ENCODE measurements at regions not wholly inside any gene's neighbourhood (a gene's known extent, or its start where the extent isn't known, plus 50 kb on each side); places are given as distances from the start of the nearest gene placed in this dataset.
"Not testable (repeated sequence)": the region's sequence is repeated elsewhere in the genome, so short reads cannot be mapped to it uniquely, and the experiment has no call there.

DNA sequence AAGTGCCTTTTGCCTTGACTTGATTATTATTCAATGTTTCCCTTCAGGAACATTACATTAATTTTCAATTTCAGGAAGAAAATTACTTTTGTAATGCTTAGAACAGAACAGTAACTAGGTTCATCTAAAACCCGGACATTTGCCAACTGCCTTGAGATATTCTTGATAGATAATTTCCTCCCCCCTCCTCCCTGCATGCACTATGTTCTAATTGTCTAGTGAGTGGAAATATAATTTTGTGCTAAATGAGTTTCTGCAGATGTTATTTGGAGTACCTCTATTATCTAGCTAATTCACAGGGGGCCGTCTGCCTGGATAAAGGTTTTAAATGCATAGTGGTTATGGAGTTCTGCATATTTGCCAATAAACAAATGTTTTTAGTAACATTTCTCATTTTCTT lies 200.3 kb upstream of the SLC39A10 start:
- in situ Hi-C loops (cut with HindIII; ENCODE audit: low pct_unique_long_range_greater_than_20kb, low sequenced_read_pairs): no loop called here
- no peak for DNase-seq (ENCODE audit: low read depth, low spot score)

GRCh38 chr2:195451160-195451559 lies 205.9 kb upstream of the SLC39A10 start:
- in situ Hi-C loops (cut with HindIII; ENCODE audit: low pct_unique_long_range_greater_than_20kb, low sequenced_read_pairs): no loop called here
- DNase-seq (ENCODE audit: low read depth, low spot score): no peak

GRCh38 chr2:195450552-195451113 lies 206.4 kb upstream of the SLC39A10 start:
- DNase-seq (ENCODE audit: low read depth, low spot score): no peak
- in situ Hi-C loops (cut with HindIII; ENCODE audit: low pct_unique_long_range_greater_than_20kb, low sequenced_read_pairs): no loop called here

- in situ Hi-C loops (cut with HindIII; ENCODE audit: low pct_unique_long_range_greater_than_20kb, low sequenced_read_pairs): no loop called here
- DNase-seq (ENCODE audit: low read depth, low spot score): peak; percentile 0
Measured at GRCh38 chr2:195447323-195447975, 209.6 kb upstream of the SLC39A10 start.

DNA sequence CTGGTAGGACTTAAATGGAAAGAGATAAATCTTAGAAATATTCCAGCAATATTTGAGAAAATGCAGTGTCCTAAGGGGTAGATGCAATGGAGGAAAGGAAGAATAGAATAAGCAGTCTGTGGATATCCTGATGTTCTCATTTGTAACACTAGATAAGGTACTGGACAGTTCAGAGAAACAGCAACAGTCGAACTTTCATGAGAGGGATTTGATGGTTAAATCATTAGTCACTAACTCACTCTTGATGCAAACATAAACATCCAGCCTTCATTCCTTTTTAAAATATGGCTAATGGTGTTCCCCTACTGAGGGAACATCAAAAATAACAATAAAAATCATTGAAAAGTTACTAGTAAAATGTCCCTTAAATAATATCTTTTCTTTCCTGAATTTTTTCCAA lies 211.4 kb upstream of the SLC39A10 start:
- in situ Hi-C loops (cut with HindIII; ENCODE audit: low pct_unique_long_range_greater_than_20kb, low sequenced_read_pairs): no loop called here
- no peak for DNase-seq (ENCODE audit: low read depth, low spot score)

- DNase-seq (ENCODE audit: low read depth, low spot score): no peak
- in situ Hi-C loops (cut with HindIII; ENCODE audit: low pct_unique_long_range_greater_than_20kb, low sequenced_read_pairs): no loop called here
Measured at GRCh38 chr2:195443926-195444325, 213.1 kb upstream of the SLC39A10 start.

- in situ Hi-C loops (cut with HindIII; ENCODE audit: low pct_unique_long_range_greater_than_20kb, low sequenced_read_pairs): no loop called here
- DNase-seq (ENCODE audit: low read depth, low spot score): no peak
Measured at GRCh38 chr2:195442458-195443175, 214.4 kb upstream of the SLC39A10 start.

DNA sequence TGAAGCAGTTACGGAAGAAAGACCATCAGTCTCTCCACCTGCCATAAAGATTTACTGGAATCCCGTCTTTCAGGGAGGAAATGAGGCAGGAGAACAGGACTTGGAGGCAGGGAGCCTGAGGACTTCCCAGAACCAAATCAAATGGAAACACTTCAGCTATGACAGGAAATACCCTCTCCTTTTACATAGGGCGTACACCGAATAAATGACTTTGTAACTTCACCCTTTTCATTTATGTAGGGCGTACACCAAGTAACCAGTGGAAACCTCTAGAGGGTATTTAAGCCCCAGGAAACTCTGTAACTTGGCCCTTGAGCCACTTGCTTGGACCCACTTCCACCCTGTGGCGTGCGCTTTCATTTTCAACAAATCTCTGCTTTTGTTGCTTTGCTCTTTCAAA lies 218.3 kb upstream of the SLC39A10 start:
- in situ Hi-C loops (cut with HindIII; ENCODE audit: low pct_unique_long_range_greater_than_20kb, low sequenced_read_pairs): no loop called here
- no peak for DNase-seq (ENCODE audit: low read depth, low spot score)

DNA sequence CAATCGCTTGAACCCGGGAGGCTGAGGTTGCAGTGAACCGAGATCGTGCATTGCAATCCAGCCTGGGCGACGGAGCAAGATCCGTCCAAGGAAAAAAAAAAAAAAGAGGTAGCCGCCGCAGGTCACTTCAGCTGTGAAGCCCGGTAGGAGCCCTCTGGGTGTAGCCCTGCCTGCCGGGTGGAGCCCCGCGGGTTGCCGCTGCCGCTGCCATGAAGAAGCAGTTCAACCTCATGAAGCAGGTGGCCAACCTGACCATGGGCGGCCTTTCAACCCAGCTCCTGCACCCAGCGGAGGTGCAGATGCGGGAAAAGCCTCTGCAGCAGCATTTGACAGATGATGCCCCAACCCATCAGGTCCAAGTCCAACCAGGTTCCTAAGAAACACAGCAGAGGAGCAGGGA lies 219.5 kb upstream of the SLC39A10 start:
- in situ Hi-C loops (cut with HindIII; ENCODE audit: low pct_unique_long_range_greater_than_20kb, low sequenced_read_pairs): no loop called here
- no peak for DNase-seq (ENCODE audit: low read depth, low spot score)

DNA sequence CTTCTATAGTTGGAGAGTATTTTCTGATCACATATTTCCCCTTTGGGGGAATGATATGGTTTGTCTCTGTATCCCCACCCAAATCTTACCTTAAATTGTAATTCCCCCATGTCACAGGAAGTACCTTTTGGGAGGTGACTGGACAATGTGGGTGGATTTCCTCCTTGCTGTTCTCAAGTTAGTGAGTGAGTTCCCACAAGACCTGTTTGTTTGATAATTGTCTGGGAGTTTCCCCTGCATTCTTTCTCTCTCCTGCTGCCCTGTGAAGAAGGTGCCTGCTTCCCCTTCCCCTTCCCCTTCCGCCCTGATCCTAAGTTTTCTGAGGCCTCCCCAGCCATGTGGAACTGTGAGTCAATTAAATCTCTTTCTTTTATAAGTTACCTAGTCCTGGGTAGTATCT lies 222.7 kb upstream of the SLC39A10 start:
- in situ Hi-C loops (cut with HindIII; ENCODE audit: low pct_unique_long_range_greater_than_20kb, low sequenced_read_pairs): no loop called here
- DNase-seq (ENCODE audit: low read depth, low spot score): no peak

GRCh38 chr2:195433729-195434128 lies 223.3 kb upstream of the SLC39A10 start:
- in situ Hi-C loops (cut with HindIII; ENCODE audit: low pct_unique_long_range_greater_than_20kb, low sequenced_read_pairs); DNase-seq (ENCODE audit: low read depth, low spot score): not testable (repeated sequence)

- in situ Hi-C loops (cut with HindIII; ENCODE audit: low pct_unique_long_range_greater_than_20kb, low sequenced_read_pairs): no loop called here
- DNase-seq (ENCODE audit: low read depth, low spot score): no peak
Measured at GRCh38 chr2:195428673-195429072, 228.4 kb upstream of the SLC39A10 start.

- in situ Hi-C loops (cut with HindIII; ENCODE audit: low pct_unique_long_range_greater_than_20kb, low sequenced_read_pairs): no loop called here
- DNase-seq (ENCODE audit: low read depth, low spot score): no peak
Measured at GRCh38 chr2:195425328-195425727, 231.7 kb upstream of the SLC39A10 start.

DNA sequence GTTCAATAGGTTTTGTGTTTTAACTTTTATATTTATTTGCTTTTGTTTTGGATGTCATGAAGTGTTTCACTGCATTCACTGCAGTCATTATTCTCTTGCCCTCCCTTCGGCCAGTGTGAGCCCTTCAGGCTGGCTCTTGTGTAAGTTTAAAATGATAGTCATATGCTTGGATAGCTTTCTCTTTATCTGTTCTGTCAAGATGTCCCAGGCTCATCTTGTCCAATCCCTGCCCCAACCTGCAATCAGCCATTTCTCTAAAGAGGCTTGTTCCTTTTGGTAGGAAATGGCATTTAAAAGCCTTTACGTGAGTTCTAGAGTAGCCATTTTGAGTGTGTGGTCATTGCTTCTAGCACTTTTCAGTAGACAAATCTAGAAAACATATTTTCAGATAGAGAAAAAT lies 238.0 kb upstream of the SLC39A10 start:
- in situ Hi-C loops (cut with HindIII; ENCODE audit: low pct_unique_long_range_greater_than_20kb, low sequenced_read_pairs): no loop called here
- DNase-seq (ENCODE audit: low read depth, low spot score): no peak

- DNase-seq (ENCODE audit: low read depth, low spot score): no peak
- in situ Hi-C loops (cut with HindIII; ENCODE audit: low pct_unique_long_range_greater_than_20kb, low sequenced_read_pairs): no loop called here
Measured at GRCh38 chr2:195414537-195415100, 242.4 kb upstream of the SLC39A10 start.

- no peak for DNase-seq (ENCODE audit: low read depth, low spot score)
- in situ Hi-C loops (cut with HindIII; ENCODE audit: low pct_unique_long_range_greater_than_20kb, low sequenced_read_pairs): no loop called here
Measured at GRCh38 chr2:195413944-195414343, 243.1 kb upstream of the SLC39A10 start.

DNA sequence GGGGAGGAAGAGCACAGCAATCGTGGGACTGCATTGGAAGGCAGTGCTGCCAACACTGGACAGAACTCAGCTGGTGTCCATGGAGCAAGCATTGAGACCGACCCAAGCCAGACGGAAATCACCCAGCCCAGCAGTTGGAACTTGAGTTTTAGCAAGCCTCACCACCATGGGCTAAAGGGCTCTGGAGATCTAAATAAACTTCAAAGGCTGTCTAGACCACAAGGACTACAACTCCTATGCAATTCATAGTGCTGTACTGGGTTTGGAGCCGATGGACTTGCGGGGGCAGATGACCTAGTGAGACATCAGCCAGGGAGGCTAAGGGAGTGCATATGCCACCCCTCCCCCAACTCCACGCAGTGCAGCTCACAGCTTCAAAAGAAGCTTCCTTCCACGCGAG lies 243.6 kb upstream of the SLC39A10 start:
- DNase-seq (ENCODE audit: low read depth, low spot score): no peak
- in situ Hi-C loops (cut with HindIII; ENCODE audit: low pct_unique_long_range_greater_than_20kb, low sequenced_read_pairs): no loop called here

GRCh38 chr2:195411219-195411687 lies 245.8 kb upstream of the SLC39A10 start:
- in situ Hi-C loops (cut with HindIII; ENCODE audit: low pct_unique_long_range_greater_than_20kb, low sequenced_read_pairs): no loop called here
- DNase-seq (ENCODE audit: low read depth, low spot score): no peak
